ENCODE measurements at regions not wholly inside any gene's neighbourhood (a gene's known extent, or its start where the extent isn't known, plus 50 kb on each side); places are given as distances from the start of the nearest gene placed in this dataset.

GRCh38 chr3:13236557-13237173, 163.4 kb upstream of the IQSEC1 start:
- no peaks in the 10 kb centered on the region for H3K4me1 ChIP-seq (ENCODE audit: control insufficient read depth in 1 of 2, insufficient read depth in 2 of 2, low read length in 2 of 2)
- H3K18ac ChIP-seq (ENCODE audit: low read length) = no peak overlapping the region
- H3K4me2 ChIP-seq (ENCODE audit: low read length) = no peak overlapping the region
- no peak overlapping the region for H3K27ac ChIP-seq (ENCODE audit: low read depth, low read length)
- no peaks in the 10 kb centered on the region for H3K27me3 ChIP-seq (ENCODE audit: insufficient read depth, low read length)
- H4K8ac ChIP-seq (ENCODE audit: low read depth, low read length) = no peak overlapping the region
- H3K9me3 ChIP-seq (ENCODE audit: insufficient read depth, low read depth, low read length) = peaks cover 3% of the 10 kb centered on the region
- no peak overlapping the region for H4K91ac ChIP-seq (ENCODE audit: low read depth, low read length)
- H2AFZ ChIP-seq (ENCODE audit: insufficient read depth, low read length, poor library complexity) = no peak overlapping the region
- H2BK120ac ChIP-seq (ENCODE audit: insufficient read depth, low read length, poor library complexity) = no peak overlapping the region
- H3K14ac ChIP-seq (ENCODE audit: low read length) = no peak overlapping the region
- no peak for DNase-seq
- no peaks in the 10 kb centered on the region for H3K79me2 ChIP-seq (ENCODE audit: control insufficient read depth, insufficient read depth, low read length, poor library complexity)
- H3K4ac ChIP-seq (ENCODE audit: low read depth, low read length) = no peak overlapping the region
- no peak overlapping the region for H3K4me3 ChIP-seq (ENCODE audit: low read depth, low read length)
- no peak overlapping the region for H3K23ac ChIP-seq (ENCODE audit: low read length)
- no peak overlapping the region for H2BK5ac ChIP-seq (ENCODE audit: low read depth, low read length, poor library complexity)
- no peak overlapping the region for H2BK12ac ChIP-seq (ENCODE audit: low read length)
- no peaks in the 10 kb centered on the region for H3K36me3 ChIP-seq (ENCODE audit: control insufficient read depth in 1 of 2, insufficient read depth in 2 of 2, low read length in 2 of 2)
- no peaks in the 10 kb centered on the region for H3K79me1 ChIP-seq (ENCODE audit: low read length)
- no peak overlapping the region for H3K9ac ChIP-seq (ENCODE audit: low read length)
- WGBS (ENCODE audit: extremely low coverage, insufficient coverage, insufficient read length) = no CpG with 5 or more reads among the region's 14 CpGs
- no peak overlapping the region for H2AK5ac ChIP-seq (ENCODE audit: low read length)
- no peak overlapping the region for H4K12ac ChIP-seq (ENCODE audit: low read depth, low read length)

DNA sequence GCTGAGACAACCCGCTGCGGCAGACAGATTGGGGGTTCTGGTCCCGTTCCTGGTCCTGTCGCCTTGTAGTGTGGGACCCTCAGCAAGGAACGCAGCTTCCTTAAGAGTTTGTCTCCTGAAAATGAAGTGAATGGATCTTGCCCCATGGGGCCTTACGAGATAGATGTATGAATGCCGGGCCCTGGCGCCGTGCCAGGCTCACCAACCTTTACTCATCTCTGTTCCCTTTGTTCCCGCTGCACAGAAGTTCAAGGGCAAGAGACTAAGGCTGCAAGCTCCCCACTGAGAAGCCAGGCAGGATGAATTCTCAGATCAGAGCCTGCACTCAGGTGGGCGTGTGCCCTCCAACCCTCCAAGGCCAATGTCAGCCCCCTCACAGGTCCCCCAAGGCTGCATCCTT, 162.7 kb upstream of the IQSEC1 start:
- WGBS (ENCODE audit: extremely low coverage, insufficient coverage, insufficient read length) = no CpG with 5 or more reads among the region's 11 CpGs
- H3K4ac ChIP-seq (ENCODE audit: low read depth, low read length) = no peak overlapping the region
- no peak overlapping the region for H4K91ac ChIP-seq (ENCODE audit: low read depth, low read length)
- H2AK5ac ChIP-seq (ENCODE audit: low read length) = no peak overlapping the region
- H4K12ac ChIP-seq (ENCODE audit: low read depth, low read length) = no peak overlapping the region
- no peak overlapping the region for H3K4me2 ChIP-seq (ENCODE audit: low read length)
- no peaks in the 10 kb centered on the region for H3K36me3 ChIP-seq (ENCODE audit: control insufficient read depth in 1 of 2, insufficient read depth in 2 of 2, low read length in 2 of 2)
- no peaks in the 10 kb centered on the region for H3K4me1 ChIP-seq (ENCODE audit: control insufficient read depth in 1 of 2, insufficient read depth in 2 of 2, low read length in 2 of 2)
- no peak overlapping the region for H3K14ac ChIP-seq (ENCODE audit: low read length)
- H2BK120ac ChIP-seq (ENCODE audit: insufficient read depth, low read length, poor library complexity) = no peak overlapping the region
- H3K27me3 ChIP-seq (ENCODE audit: insufficient read depth, low read length) = no peaks in the 10 kb centered on the region
- DNase-seq = no peak
- H2BK5ac ChIP-seq (ENCODE audit: low read depth, low read length, poor library complexity) = no peak overlapping the region
- no peak overlapping the region for H2BK12ac ChIP-seq (ENCODE audit: low read length)
- peaks cover 3% of the 10 kb centered on the region for H3K9me3 ChIP-seq (ENCODE audit: insufficient read depth, low read depth, low read length)
- H3K79me1 ChIP-seq (ENCODE audit: low read length) = no peaks in the 10 kb centered on the region
- no peak overlapping the region for H3K27ac ChIP-seq (ENCODE audit: low read depth, low read length)
- H3K4me3 ChIP-seq (ENCODE audit: low read depth, low read length) = no peak overlapping the region
- H3K79me2 ChIP-seq (ENCODE audit: control insufficient read depth, insufficient read depth, low read length, poor library complexity) = no peaks in the 10 kb centered on the region
- H4K8ac ChIP-seq (ENCODE audit: low read depth, low read length) = no peak overlapping the region
- H2AFZ ChIP-seq (ENCODE audit: insufficient read depth, low read length, poor library complexity) = no peak overlapping the region
- no peak overlapping the region for H3K18ac ChIP-seq (ENCODE audit: low read length)
- no peak overlapping the region for H3K9ac ChIP-seq (ENCODE audit: low read length)
- H3K23ac ChIP-seq (ENCODE audit: low read length) = no peak overlapping the region

GRCh38 chr3:13235079-13235478, 161.8 kb upstream of the IQSEC1 start:
- Histone ChIP-seq H4K12ac (ENCODE audit: low read depth, low read length) (no peak overlapping the region), H3K4me1 (ENCODE audit: control insufficient read depth in 1 of 2, insufficient read depth in 2 of 2, low read length in 2 of 2) (no peaks in the 10 kb centered on the region), H3K79me1 (ENCODE audit: low read length) (no peaks in the 10 kb centered on the region), H2AK5ac (ENCODE audit: low read length) (no peak overlapping the region), H2BK5ac (ENCODE audit: low read depth, low read length, poor library complexity) (no peak overlapping the region), H3K4me2 (ENCODE audit: low read length) (no peak overlapping the region), H2BK120ac (ENCODE audit: insufficient read depth, low read length, poor library complexity) (no peak overlapping the region), H3K4me3 (ENCODE audit: low read depth, low read length) (no peak overlapping the region), H3K27ac (ENCODE audit: low read depth, low read length) (no peak overlapping the region), H4K8ac (ENCODE audit: low read depth, low read length) (no peak overlapping the region), H3K18ac (ENCODE audit: low read length) (no peak overlapping the region), H3K36me3 (ENCODE audit: control insufficient read depth in 1 of 2, insufficient read depth in 2 of 2, low read length in 2 of 2) (no peaks in the 10 kb centered on the region), H3K27me3 (ENCODE audit: insufficient read depth, low read length) (no peaks in the 10 kb centered on the region), H3K9ac (ENCODE audit: low read length) (no peak overlapping the region), H3K9me3 (ENCODE audit: insufficient read depth, low read depth, low read length) (peaks cover 3% of the 10 kb centered on the region), H2AFZ (ENCODE audit: insufficient read depth, low read length, poor library complexity) (no peak overlapping the region), H3K23ac (ENCODE audit: low read length) (no peak overlapping the region), H3K79me2 (ENCODE audit: control insufficient read depth, insufficient read depth, low read length, poor library complexity) (no peaks in the 10 kb centered on the region), H2BK12ac (ENCODE audit: low read length) (no peak overlapping the region), H3K4ac (ENCODE audit: low read depth, low read length) (no peak overlapping the region), H3K14ac (ENCODE audit: low read length) (no peak overlapping the region), H4K91ac (ENCODE audit: low read depth, low read length) (no peak overlapping the region)
- WGBS (ENCODE audit: extremely low coverage, insufficient coverage, insufficient read length) = no CpG with 5 or more reads among the region's 5 CpGs
- DNase-seq = no peak

DNA sequence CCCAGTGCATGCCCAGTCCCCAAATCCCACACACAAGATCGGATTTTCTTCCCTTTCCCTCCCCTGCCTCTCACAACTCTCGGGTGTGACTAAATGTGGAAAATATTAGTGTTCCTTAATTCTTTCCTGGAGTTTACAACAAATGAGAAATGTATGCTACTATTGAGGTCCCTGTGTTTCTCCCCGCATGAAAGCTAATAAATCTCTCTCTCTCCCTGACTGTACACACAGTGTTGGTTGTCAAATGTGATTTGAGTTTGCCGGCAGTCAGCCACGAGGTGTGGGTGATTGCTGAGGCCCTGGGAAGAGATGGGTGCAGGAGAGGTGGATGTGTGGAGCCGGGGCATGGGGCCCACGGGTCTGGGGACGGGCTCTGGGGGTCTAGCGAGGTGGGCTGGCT, 161.4 kb upstream of the IQSEC1 start:
- Histone ChIP-seq H3K23ac (ENCODE audit: low read length) (no peak overlapping the region), H2BK12ac (ENCODE audit: low read length) (no peak overlapping the region), H2AK5ac (ENCODE audit: low read length) (no peak overlapping the region), H3K4me3 (ENCODE audit: low read depth, low read length) (no peak overlapping the region), H3K18ac (ENCODE audit: low read length) (no peak overlapping the region), H3K27ac (ENCODE audit: low read depth, low read length) (no peak overlapping the region), H3K36me3 (ENCODE audit: control insufficient read depth in 1 of 2, insufficient read depth in 2 of 2, low read length in 2 of 2) (no peaks in the 10 kb centered on the region), H3K14ac (ENCODE audit: low read length) (no peak overlapping the region), H4K91ac (ENCODE audit: low read depth, low read length) (no peak overlapping the region), H3K79me1 (ENCODE audit: low read length) (no peaks in the 10 kb centered on the region), H3K79me2 (ENCODE audit: control insufficient read depth, insufficient read depth, low read length, poor library complexity) (no peaks in the 10 kb centered on the region), H4K8ac (ENCODE audit: low read depth, low read length) (no peak overlapping the region), H3K9ac (ENCODE audit: low read length) (no peak overlapping the region), H4K12ac (ENCODE audit: low read depth, low read length) (no peak overlapping the region), H3K4me2 (ENCODE audit: low read length) (no peak overlapping the region), H2BK5ac (ENCODE audit: low read depth, low read length, poor library complexity) (no peak overlapping the region), H3K4ac (ENCODE audit: low read depth, low read length) (no peak overlapping the region), H3K27me3 (ENCODE audit: insufficient read depth, low read length) (no peaks in the 10 kb centered on the region), H2AFZ (ENCODE audit: insufficient read depth, low read length, poor library complexity) (no peak overlapping the region), H2BK120ac (ENCODE audit: insufficient read depth, low read length, poor library complexity) (no peak overlapping the region), H3K4me1 (ENCODE audit: control insufficient read depth in 1 of 2, insufficient read depth in 2 of 2, low read length in 2 of 2) (no peaks in the 10 kb centered on the region), H3K9me3 (ENCODE audit: insufficient read depth, low read depth, low read length) (peaks cover 3% of the 10 kb centered on the region)
- no CpG with 5 or more reads among the region's 9 CpGs for whole genome bisulfite sequencing (ENCODE audit: extremely low coverage, insufficient coverage, insufficient read length)
- no peak for DNase-seq
